HCT116 (cell line): ENCODE measurements at regions not wholly inside any gene's neighbourhood (a gene's known extent, or its start where the extent isn't known, plus 50 kb on each side); places are given as distances from the start of the nearest gene placed in this dataset.

ENCODE experiments used
- ATAC-seq: fragments of 200-7000 bp; cut with Tn5 transposase; 2 replicates; pipeline ENCODE4 v1.9.1; 2020; ENCODE audit warnings: mild to moderate bottlenecking, moderate library complexity
- BruUV-seq: library from RNA; stranded (reverse); fragments of 400-500 nt; replicated peaks from 2 replicates; lab custom pipeline; 2021; lab: Mats Ljungman, UMichigan
- CTCF ChIA-PET: fragments of 300-600 bp; sonication (Branson Sonifier 250); formaldehyde crosslinking; loops from one replicate; lab custom pipeline; 2021; ENCODE audit warnings: antibody characterized with exemption; lab: Charles Lee
- POLR2A ChIA-PET: fragments of 300-600, 350-600 bp; sonication (Branson Sonifier 250); formaldehyde crosslinking; loops from one replicate; lab custom pipeline; 2021; ENCODE audit warnings: antibody characterized with exemption; lab: Charles Lee
- RAD21 ChIA-PET, 2 experiments: fragments of 300-600 bp; sonication (Branson Sonifier 250); formaldehyde crosslinking; loops; one replicate each; lab custom pipeline; 2023; ENCODE audit warnings: low total read pairs in 2 of 2; ENCODE audit not compliant: uncharacterized antibody in 2 of 2, unreplicated experiment in 2 of 2, low non-redundant PET in 1 of 2; lab: Charles Lee
- DNase-seq: peaks from one replicate; pipeline ENCODE4 v3.0.0-alpha.2; 2010; ENCODE audit warnings: low read depth, low spot score
- H2AFZ ChIP-seq: fragments of 200-600 bp; shearing (Covaris generic), sonication (generic); 2 replicates; pipeline ENCODE4 v1.6.1; 2017; ENCODE audit warnings: low read depth, mixed run types, mixed read lengths, antibody characterized with exemption, low read length; ENCODE audit not compliant: poor library complexity, severe bottlenecking
- H3K27ac ChIP-seq: 2 replicates; pipeline ENCODE4 v1.5.1; 2012; ENCODE audit warnings: low read depth, low read length
- H3K27me3 ChIP-seq: fragments of 200-600 bp; sonication (generic); 2 replicates; pipeline ENCODE4 v1.6.1; 2016; ENCODE audit warnings: mixed run types, low read length, mixed read lengths; ENCODE audit not compliant: insufficient read depth
- H3K36me3 ChIP-seq, 2 experiments: fragments of 200-500 bp in 1 of 2; fragments of 200-600 bp in 1 of 2; sonication (Bioruptor generic) in 1 of 2; sonication (generic) in 1 of 2; 2 replicates each; pipeline versions ENCODE4 v1.5.1 to v1.6.1; 2014 to 2016; ENCODE audit warnings: low read length in 2 of 2, inconsistent platforms in 1 of 2, mixed read lengths in 1 of 2, mixed run types in 1 of 2; ENCODE audit not compliant: insufficient read depth in 2 of 2, control insufficient read depth in 1 of 2
- H3K4me1 ChIP-seq, 2 experiments: fragments of 200-600 bp in 1 of 2; sonication (generic) in 1 of 2; 2 replicates each; pipeline versions ENCODE4 v1.5.1 to v1.6.1; 2012 to 2017; ENCODE audit warnings: low read length in 2 of 2, inconsistent platforms in 1 of 2, mild to moderate bottlenecking in 1 of 2, mixed read lengths in 1 of 2, mixed run types in 1 of 2, moderate library complexity in 1 of 2; ENCODE audit not compliant: insufficient read depth in 2 of 2, control insufficient read depth in 1 of 2
- H3K4me2 ChIP-seq: fragments of 200-600 bp; sonication (generic); 2 replicates; pipeline ENCODE4 v1.6.1; 2017; ENCODE audit warnings: mixed run types, low read length, mixed read lengths
- H3K4me3 ChIP-seq, 2 experiments: fragments of 200-600 bp in 1 of 2; sonication (generic) in 1 of 2; replicated peaks in 1 of 2; 2 replicates each; pipeline ENCODE4 v1.5.1; 2011 to 2016; ENCODE audit warnings: low read length in 2 of 2, control low read depth in 1 of 2, low read depth in 1 of 2, mild to moderate bottlenecking in 1 of 2, mixed read lengths in 1 of 2, mixed run types in 1 of 2
- H3K79me2 ChIP-seq: fragments of 200-600 bp; sonication (generic); 2 replicates; pipeline ENCODE4 v1.6.1; 2017; ENCODE audit warnings: mild to moderate bottlenecking, mixed run types, low read length, moderate library complexity, mixed read lengths; ENCODE audit not compliant: insufficient read depth
- H3K9ac ChIP-seq: fragments of 200-600 bp; sonication (generic); 2 replicates; pipeline ENCODE4 v1.6.1; 2016; ENCODE audit warnings: low read length, mixed read lengths
- H3K9me2 ChIP-seq: fragments of 200-600 bp; sonication (generic), shearing (Covaris generic); 2 replicates; pipeline ENCODE4 v1.6.1; 2017; ENCODE audit warnings: mixed run types, mild to moderate bottlenecking, moderate library complexity; ENCODE audit not compliant: insufficient read depth
- H3K9me3 ChIP-seq, 2 experiments: fragments of 200-500 bp in 1 of 2; fragments of 200-600 bp in 1 of 2; sonication (Bioruptor generic) in 1 of 2; sonication (generic) in 1 of 2; 2 replicates each; pipeline ENCODE4 v1.6.1; 2014 to 2017; ENCODE audit warnings: low read length in 2 of 2, mixed read lengths in 2 of 2, inconsistent platforms in 1 of 2, low read depth in 1 of 2, mild to moderate bottlenecking in 1 of 2, mixed run types in 1 of 2, moderate library complexity in 1 of 2; ENCODE audit not compliant: control insufficient read depth in 1 of 2, insufficient read depth in 1 of 2
- H4K20me1 ChIP-seq: fragments of 200-600 bp; sonication (generic), shearing (Covaris generic); 2 replicates; pipeline ENCODE4 v1.6.1; 2017; ENCODE audit warnings: mixed run types, mild to moderate bottlenecking, moderate library complexity; ENCODE audit not compliant: insufficient read depth
- CBX3 ChIP-seq: IDR thresholded peaks from 2 replicates; pipeline ENCODE4 v1.6.1; 2012; ENCODE audit warnings: low read depth
- CEBPB ChIP-seq: IDR thresholded peaks from 2 replicates; pipeline ENCODE4 v1.6.1; 2012; ENCODE audit warnings: low read depth
- EGR1 ChIP-seq: IDR thresholded peaks from 2 replicates; pipeline ENCODE4 v1.6.1; 2012; ENCODE audit warnings: low read depth
- EZH2 ChIP-seq: fragments of 200-600 bp; sonication (generic); IDR thresholded peaks from 2 replicates; pipeline ENCODE4 v1.6.1; 2017; ENCODE audit warnings: antibody characterized with exemption, mixed run types
- EZH2phosphoT487 ChIP-seq: fragments of 200-600 bp; IDR thresholded peaks from 2 replicates; pipeline ENCODE4 v1.6.1; 2018; ENCODE audit warnings: antibody characterized with exemption, borderline replicate concordance
- FOSL1 ChIP-seq: IDR thresholded peaks from 2 replicates; pipeline ENCODE4 v1.6.1; 2012; ENCODE audit warnings: low read depth
- JUND ChIP-seq: IDR thresholded peaks from 2 replicates; pipeline ENCODE4 v1.6.1; 2012
- POLR2A ChIP-seq: IDR thresholded peaks from 2 replicates; pipeline ENCODE4 v1.7.0; 2011; ENCODE audit warnings: borderline replicate concordance; ENCODE audit not compliant: insufficient read depth, insufficient read length; ENCODE audit errors: extremely low read depth
- RAD21 ChIP-seq: IDR thresholded peaks from 2 replicates; pipeline ENCODE4 v1.6.1; 2012; ENCODE audit warnings: low read depth, mild to moderate bottlenecking
- SRF ChIP-seq: IDR thresholded peaks from 2 replicates; pipeline ENCODE4 v1.6.1; 2012; ENCODE audit warnings: low read depth
- YY1 ChIP-seq: IDR thresholded peaks from 2 replicates; pipeline ENCODE4 v1.6.1; 2011; ENCODE audit warnings: low read length, low read depth, moderate library complexity, mild to moderate bottlenecking; ENCODE audit not compliant: insufficient replicate concordance; ENCODE audit errors: extremely low read depth
- ZFX ChIP-seq: fragments of 450-650 bp; IDR thresholded peaks from 2 replicates; pipeline ENCODE4 v1.6.1; 2017
- ZNF274 ChIP-seq: fragments of 200-500 bp; sonication (Bioruptor generic); IDR thresholded peaks from 2 replicates; pipeline ENCODE4 v1.6.1; 2014; ENCODE audit warnings: mild to moderate bottlenecking, low read depth, low read length, inconsistent platforms
- intact Hi-C: fragments of 100-400 bp; cut with micrococcal nuclease; formaldehyde crosslinking; loops from 2 replicates; pipeline ENCODE4 v1.10.0; 2022
- TF ChIP-seq, protein P1 (sequence below): IDR thresholded peaks from 2 replicates; pipeline ENCODE4 v1.6.1; 2012; ENCODE audit warnings: low read depth
- TF ChIP-seq, protein P2 (sequence below): IDR thresholded peaks from 2 replicates; pipeline ENCODE4 v1.6.1; 2011; ENCODE audit warnings: mild to moderate bottlenecking, low read length, moderate library complexity; ENCODE audit not compliant: insufficient replicate concordance; ENCODE audit errors: extremely low read depth
- TF ChIP-seq, protein P3 (sequence below): IDR thresholded peaks from 2 replicates; pipeline ENCODE4 v1.6.1; 2012
- TF ChIP-seq, protein P4 (sequence below): IDR thresholded peaks from 2 replicates; pipeline ENCODE4 v1.6.1; 2012
- TF ChIP-seq, protein P5 (sequence below), 3 experiments: fragments of 200-600 bp in 1 of 3; sonication (generic) in 1 of 3; IDR thresholded peaks in 2 of 3; conservative IDR thresholded peaks in 1 of 3; 2 replicates each; pipeline ENCODE4 v1.5.1; 2012 to 2017; ENCODE audit warnings: low read depth in 2 of 3, low read length in 2 of 3, antibody characterized with exemption in 1 of 3, borderline replicate concordance in 1 of 3, control low read depth in 1 of 3, mild to moderate bottlenecking in 1 of 3, mixed read lengths in 1 of 3, mixed run types in 1 of 3, moderate library complexity in 1 of 3; ENCODE audit not compliant: insufficient read depth in 1 of 3

DNA sequence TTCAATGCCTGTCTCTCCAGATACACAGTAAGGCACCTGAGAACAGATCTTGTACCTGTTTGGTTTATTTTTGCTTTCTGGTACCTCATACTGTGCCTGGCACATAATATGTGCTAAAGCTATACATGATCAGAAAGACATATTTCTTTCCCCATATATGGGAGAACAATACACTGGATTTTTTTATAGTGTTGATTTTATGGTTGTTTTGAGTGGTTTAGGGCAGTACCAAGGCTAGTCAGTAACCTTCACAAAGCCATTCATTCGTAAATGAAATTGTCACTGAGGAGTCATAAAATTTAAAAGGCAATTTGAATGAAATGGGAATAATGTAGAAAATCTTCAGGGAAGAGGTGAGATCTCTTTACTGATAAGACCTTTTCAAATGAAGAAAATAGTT lies 810.2 kb downstream of the TUSC7 start (continued):
- TF ChIP-seq ZNF274 (no peak), EZH2 (no peak), EZH2phosphoT487 (no peak), YY1 (no peak), RAD21 (no peak)

DNA sequence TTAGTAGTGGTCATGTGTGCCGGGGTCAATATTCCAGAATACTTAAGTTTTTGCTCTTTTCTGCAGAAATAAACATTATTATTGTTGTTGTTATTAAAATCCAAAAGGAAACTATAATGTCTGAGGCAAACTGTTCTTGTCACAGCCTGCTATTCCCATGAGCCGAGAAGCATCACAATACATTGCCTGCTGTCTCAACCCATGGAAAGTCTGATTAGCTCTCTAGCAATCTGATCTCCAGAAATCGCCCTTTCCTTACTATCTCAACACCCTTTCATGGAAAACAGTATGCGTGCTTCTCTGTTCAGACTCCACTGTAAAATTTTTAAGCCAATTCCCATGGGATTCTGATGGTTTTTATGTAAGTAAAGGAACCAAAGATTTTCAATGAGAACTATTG lies 811.0 kb downstream of the TUSC7 start:
- Histone ChIP-seq H3K9ac (no peak overlapping the region), H3K4me1 (no peaks in the 10 kb centered on the region), H3K9me3 (no peaks in the 10 kb centered on the region), H4K20me1 (no peaks in the 10 kb centered on the region), H3K9me2 (no peaks in the 10 kb centered on the region), H3K4me2 (no peak overlapping the region), H3K27ac (no peak overlapping the region), H3K79me2 (no peaks in the 10 kb centered on the region), H3K27me3 (peaks cover 16% of the 10 kb centered on the region), H2AFZ (no peak overlapping the region), H3K4me3 (no peak overlapping the region), H3K36me3 (no peaks in the 10 kb centered on the region)
- intact Hi-C loops, result no loop called here
- ChIA-PET CTCF (no interaction called here), POLR2A (no interaction called here), RAD21 (no interaction called here)
- DNase-seq (no peak), ATAC-seq (no peak)
- BruUV-seq, result no TSS peak
- TF ChIP-seq EGR1, result no peak
- no peak for TF ChIP-seq CBX3
- TF ChIP-seq CEBPB, result no peak
- no peak for TF ChIP-seq ZFX
- TF ChIP-seq EZH2, result no peak
- no peak for TF ChIP-seq POLR2A
- no peak for TF ChIP-seq EZH2phosphoT487
- no peak for TF ChIP-seq SRF
- TF ChIP-seq, protein P1, sequence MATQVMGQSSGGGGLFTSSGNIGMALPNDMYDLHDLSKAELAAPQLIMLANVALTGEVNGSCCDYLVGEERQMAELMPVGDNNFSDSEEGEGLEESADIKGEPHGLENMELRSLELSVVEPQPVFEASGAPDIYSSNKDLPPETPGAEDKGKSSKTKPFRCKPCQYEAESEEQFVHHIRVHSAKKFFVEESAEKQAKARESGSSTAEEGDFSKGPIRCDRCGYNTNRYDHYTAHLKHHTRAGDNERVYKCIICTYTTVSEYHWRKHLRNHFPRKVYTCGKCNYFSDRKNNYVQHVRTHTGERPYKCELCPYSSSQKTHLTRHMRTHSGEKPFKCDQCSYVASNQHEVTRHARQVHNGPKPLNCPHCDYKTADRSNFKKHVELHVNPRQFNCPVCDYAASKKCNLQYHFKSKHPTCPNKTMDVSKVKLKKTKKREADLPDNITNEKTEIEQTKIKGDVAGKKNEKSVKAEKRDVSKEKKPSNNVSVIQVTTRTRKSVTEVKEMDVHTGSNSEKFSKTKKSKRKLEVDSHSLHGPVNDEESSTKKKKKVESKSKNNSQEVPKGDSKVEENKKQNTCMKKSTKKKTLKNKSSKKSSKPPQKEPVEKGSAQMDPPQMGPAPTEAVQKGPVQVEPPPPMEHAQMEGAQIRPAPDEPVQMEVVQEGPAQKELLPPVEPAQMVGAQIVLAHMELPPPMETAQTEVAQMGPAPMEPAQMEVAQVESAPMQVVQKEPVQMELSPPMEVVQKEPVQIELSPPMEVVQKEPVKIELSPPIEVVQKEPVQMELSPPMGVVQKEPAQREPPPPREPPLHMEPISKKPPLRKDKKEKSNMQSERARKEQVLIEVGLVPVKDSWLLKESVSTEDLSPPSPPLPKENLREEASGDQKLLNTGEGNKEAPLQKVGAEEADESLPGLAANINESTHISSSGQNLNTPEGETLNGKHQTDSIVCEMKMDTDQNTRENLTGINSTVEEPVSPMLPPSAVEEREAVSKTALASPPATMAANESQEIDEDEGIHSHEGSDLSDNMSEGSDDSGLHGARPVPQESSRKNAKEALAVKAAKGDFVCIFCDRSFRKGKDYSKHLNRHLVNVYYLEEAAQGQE, result no peak
- TF ChIP-seq, protein P2, sequence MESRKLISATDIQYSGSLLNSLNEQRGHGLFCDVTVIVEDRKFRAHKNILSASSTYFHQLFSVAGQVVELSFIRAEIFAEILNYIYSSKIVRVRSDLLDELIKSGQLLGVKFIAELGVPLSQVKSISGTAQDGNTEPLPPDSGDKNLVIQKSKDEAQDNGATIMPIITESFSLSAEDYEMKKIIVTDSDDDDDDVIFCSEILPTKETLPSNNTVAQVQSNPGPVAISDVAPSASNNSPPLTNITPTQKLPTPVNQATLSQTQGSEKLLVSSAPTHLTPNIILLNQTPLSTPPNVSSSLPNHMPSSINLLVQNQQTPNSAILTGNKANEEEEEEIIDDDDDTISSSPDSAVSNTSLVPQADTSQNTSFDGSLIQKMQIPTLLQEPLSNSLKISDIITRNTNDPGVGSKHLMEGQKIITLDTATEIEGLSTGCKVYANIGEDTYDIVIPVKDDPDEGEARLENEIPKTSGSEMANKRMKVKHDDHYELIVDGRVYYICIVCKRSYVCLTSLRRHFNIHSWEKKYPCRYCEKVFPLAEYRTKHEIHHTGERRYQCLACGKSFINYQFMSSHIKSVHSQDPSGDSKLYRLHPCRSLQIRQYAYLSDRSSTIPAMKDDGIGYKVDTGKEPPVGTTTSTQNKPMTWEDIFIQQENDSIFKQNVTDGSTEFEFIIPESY, result no peak
- TF ChIP-seq, protein P3, sequence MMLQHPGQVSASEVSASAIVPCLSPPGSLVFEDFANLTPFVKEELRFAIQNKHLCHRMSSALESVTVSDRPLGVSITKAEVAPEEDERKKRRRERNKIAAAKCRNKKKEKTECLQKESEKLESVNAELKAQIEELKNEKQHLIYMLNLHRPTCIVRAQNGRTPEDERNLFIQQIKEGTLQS, result no peak
- no peak for TF ChIP-seq FOSL1
- TF ChIP-seq, protein P4, sequence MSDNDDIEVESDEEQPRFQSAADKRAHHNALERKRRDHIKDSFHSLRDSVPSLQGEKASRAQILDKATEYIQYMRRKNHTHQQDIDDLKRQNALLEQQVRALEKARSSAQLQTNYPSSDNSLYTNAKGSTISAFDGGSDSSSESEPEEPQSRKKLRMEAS, result no peak
- TF ChIP-seq, protein P5, sequence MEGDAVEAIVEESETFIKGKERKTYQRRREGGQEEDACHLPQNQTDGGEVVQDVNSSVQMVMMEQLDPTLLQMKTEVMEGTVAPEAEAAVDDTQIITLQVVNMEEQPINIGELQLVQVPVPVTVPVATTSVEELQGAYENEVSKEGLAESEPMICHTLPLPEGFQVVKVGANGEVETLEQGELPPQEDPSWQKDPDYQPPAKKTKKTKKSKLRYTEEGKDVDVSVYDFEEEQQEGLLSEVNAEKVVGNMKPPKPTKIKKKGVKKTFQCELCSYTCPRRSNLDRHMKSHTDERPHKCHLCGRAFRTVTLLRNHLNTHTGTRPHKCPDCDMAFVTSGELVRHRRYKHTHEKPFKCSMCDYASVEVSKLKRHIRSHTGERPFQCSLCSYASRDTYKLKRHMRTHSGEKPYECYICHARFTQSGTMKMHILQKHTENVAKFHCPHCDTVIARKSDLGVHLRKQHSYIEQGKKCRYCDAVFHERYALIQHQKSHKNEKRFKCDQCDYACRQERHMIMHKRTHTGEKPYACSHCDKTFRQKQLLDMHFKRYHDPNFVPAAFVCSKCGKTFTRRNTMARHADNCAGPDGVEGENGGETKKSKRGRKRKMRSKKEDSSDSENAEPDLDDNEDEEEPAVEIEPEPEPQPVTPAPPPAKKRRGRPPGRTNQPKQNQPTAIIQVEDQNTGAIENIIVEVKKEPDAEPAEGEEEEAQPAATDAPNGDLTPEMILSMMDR (IDR thresholded peaks at IDR 0.05 in 2 of 3, conservative IDR thresholded peaks at IDR 0.05 in 1 of 3; ENCODE audit: borderline replicate concordance in 1 of 3, insufficient read depth in 1 of 3, low read depth in 2 of 3, low read length in 2 of 3), result no peak
- TF ChIP-seq JUND, result no peak
